ENCODE measurements at regions not wholly inside any gene's neighbourhood (a gene's known extent, or its start where the extent isn't known, plus 50 kb on each side); places are given as distances from the start of the nearest gene placed in this dataset.
"Not testable (repeated sequence)": the region's sequence is repeated elsewhere in the genome, so short reads cannot be mapped to it uniquely, and the experiment has no call there.

- H4K20me1 ChIP-seq (ENCODE audit: low read length), result no peaks in the 10 kb centered on the region
- intact Hi-C loops (cut with micrococcal nuclease), result no loop called here
Observed at GRCh38 chr13:73808318-73808717, 325.9 kb downstream of the KLF12 start.

DNA sequence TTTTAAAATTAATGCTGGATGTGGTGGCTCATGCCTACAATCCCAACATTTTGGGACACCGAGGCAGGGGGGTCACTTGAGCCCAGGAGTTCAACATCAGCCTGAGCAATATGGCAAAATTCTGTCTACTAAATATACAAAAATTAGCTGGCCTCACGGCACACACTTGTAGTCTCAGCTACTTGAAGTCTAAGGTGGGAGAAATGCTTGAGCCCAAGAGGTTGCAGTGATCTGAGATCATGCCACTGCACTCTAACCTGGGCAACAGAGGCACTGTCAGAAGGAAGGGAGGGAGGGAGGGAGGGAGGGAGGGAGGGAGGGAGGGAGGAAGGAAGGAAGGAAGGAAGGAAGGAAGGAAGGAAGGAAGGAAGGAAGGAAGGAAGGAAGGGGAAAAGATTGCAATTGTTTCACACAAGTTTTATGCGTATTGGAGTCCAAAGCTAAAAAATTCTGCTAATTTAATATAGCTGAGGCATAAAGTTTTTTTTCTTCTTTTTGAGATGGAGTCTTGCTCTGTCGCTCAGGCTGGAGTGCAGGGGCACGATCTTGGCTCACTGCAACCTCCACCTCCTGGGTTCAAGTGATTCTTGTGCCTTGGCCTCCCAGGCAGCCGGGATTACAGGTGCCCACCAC, 328.8 kb downstream of the KLF12 start:
- DNase-seq; CTCF ChIA-PET; H4K20me1 ChIP-seq (ENCODE audit: low read length); H3K4me3 ChIP-seq (ENCODE audit: low read length); H2AFZ ChIP-seq (ENCODE audit: low read length); H3K27me3 ChIP-seq (ENCODE audit: low read length); H3K79me2 ChIP-seq (ENCODE audit: low read length); H3K36me3 ChIP-seq (ENCODE audit: low read depth, low read length); BruUV-seq (replicated peaks); H3K9ac ChIP-seq (ENCODE audit: low read length); POLR2A ChIA-PET (ENCODE audit: unreplicated experiment); H3K4me2 ChIP-seq (ENCODE audit: low read length); H3K9me2 ChIP-seq (replicated peaks; ENCODE audit: low read length); H3F3A ChIP-seq (ENCODE audit: low read length, unreplicated experiment); H3K27ac ChIP-seq (ENCODE audit: low read length); H3K9me3 ChIP-seq (ENCODE audit: low read length); intact Hi-C loops (cut with micrococcal nuclease); ATAC-seq: not testable (repeated sequence)
- H3K4me1 ChIP-seq (ENCODE audit: insufficient read depth, low read length), result peaks cover 18% of the 10 kb centered on the region

More at GRCh38 chr13:73808318-73808717, 325.9 kb downstream of the KLF12 start:
- DNase-seq (no peak), ATAC-seq (no peak)
- Histone ChIP-seq H3K9ac (ENCODE audit: low read length) (no peak overlapping the region), H3K9me3 (ENCODE audit: low read length) (no peaks in the 10 kb centered on the region), H3K36me3 (ENCODE audit: low read depth, low read length) (no peaks in the 10 kb centered on the region), H3K4me2 (ENCODE audit: low read length) (no peak overlapping the region), H3K27ac (ENCODE audit: low read length) (no peak overlapping the region), H3F3A (ENCODE audit: low read length, unreplicated experiment) (no peaks in the 10 kb centered on the region), H3K27me3 (ENCODE audit: low read length) (no peaks in the 10 kb centered on the region), H3K9me2 (replicated peaks; ENCODE audit: low read length) (no peaks in the 10 kb centered on the region), H2AFZ (ENCODE audit: low read length) (no peak overlapping the region), H3K79me2 (ENCODE audit: low read length) (no peaks in the 10 kb centered on the region), H3K4me3 (ENCODE audit: low read length) (no peak overlapping the region), H3K4me1 (ENCODE audit: insufficient read depth, low read length) (peaks cover 17% of the 10 kb centered on the region)
- POLR2A ChIA-PET (ENCODE audit: unreplicated experiment), result no interaction called here
- BruUV-seq (replicated peaks), result no TSS peak
- CTCF ChIA-PET, result no interaction called here
- TF ChIP-seq EZH2phosphoT487 (IDR thresholded peaks at IDR 0.05; ENCODE audit: borderline replicate concordance, low read length) (no peak), EZH2 (IDR thresholded peaks at IDR 0.05; ENCODE audit: low read length, unreplicated experiment) (no peak)
- TF ChIP-seq, protein P1, sequence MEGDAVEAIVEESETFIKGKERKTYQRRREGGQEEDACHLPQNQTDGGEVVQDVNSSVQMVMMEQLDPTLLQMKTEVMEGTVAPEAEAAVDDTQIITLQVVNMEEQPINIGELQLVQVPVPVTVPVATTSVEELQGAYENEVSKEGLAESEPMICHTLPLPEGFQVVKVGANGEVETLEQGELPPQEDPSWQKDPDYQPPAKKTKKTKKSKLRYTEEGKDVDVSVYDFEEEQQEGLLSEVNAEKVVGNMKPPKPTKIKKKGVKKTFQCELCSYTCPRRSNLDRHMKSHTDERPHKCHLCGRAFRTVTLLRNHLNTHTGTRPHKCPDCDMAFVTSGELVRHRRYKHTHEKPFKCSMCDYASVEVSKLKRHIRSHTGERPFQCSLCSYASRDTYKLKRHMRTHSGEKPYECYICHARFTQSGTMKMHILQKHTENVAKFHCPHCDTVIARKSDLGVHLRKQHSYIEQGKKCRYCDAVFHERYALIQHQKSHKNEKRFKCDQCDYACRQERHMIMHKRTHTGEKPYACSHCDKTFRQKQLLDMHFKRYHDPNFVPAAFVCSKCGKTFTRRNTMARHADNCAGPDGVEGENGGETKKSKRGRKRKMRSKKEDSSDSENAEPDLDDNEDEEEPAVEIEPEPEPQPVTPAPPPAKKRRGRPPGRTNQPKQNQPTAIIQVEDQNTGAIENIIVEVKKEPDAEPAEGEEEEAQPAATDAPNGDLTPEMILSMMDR (conservative IDR thresholded peaks at IDR 0.05; ENCODE audit: low read depth, low read length), result no peak

- ATAC-seq (peak; percentile 64), DNase-seq (peak; percentile 62)
- Histone ChIP-seq H4K20me1 (ENCODE audit: low read length) (no peaks in the 10 kb centered on the region), H2AFZ (ENCODE audit: low read length) (no peak overlapping the region), H3K27me3 (ENCODE audit: low read length) (no peaks in the 10 kb centered on the region), H3K36me3 (ENCODE audit: low read depth, low read length) (no peaks in the 10 kb centered on the region), H3K9me2 (replicated peaks; ENCODE audit: low read length) (no peaks in the 10 kb centered on the region), H3K4me3 (ENCODE audit: low read length) (no peak overlapping the region), H3F3A (ENCODE audit: low read length, unreplicated experiment) (no peaks in the 10 kb centered on the region), H3K9me3 (ENCODE audit: low read length) (no peaks in the 10 kb centered on the region), H3K79me2 (ENCODE audit: low read length) (no peaks in the 10 kb centered on the region), H3K9ac (ENCODE audit: low read length) (no peak overlapping the region), H3K27ac (ENCODE audit: low read length) (no peak overlapping the region), H3K4me1 (ENCODE audit: insufficient read depth, low read length) (peaks cover 13% of the 10 kb centered on the region; the same call in 1 of the 2 replicates), H3K4me2 (ENCODE audit: low read length) (no peak overlapping the region)
- CTCF ChIA-PET, result no interaction called here
- intact Hi-C loops (cut with micrococcal nuclease), result no loop called here
- BruUV-seq (replicated peaks), result no TSS peak
- no peak for TF ChIP-seq EZH2 (IDR thresholded peaks at IDR 0.05; ENCODE audit: low read length, unreplicated experiment)
- no peak for TF ChIP-seq EZH2phosphoT487 (IDR thresholded peaks at IDR 0.05; ENCODE audit: borderline replicate concordance, low read length)
- POLR2A ChIA-PET (ENCODE audit: unreplicated experiment), result no interaction called here
Observed at GRCh38 chr13:73803997-73804396, 330.2 kb downstream of the KLF12 start.

- ATAC-seq (no peak), DNase-seq (no peak)
- no peaks in the 10 kb centered on the region for H3F3A ChIP-seq (ENCODE audit: low read length, unreplicated experiment)
- no peak overlapping the region for H3K4me2 ChIP-seq (ENCODE audit: low read length)
- H2AFZ ChIP-seq (ENCODE audit: low read length), result no peak overlapping the region
- intact Hi-C loops (cut with micrococcal nuclease), result no loop called here
- no peak overlapping the region for H3K27ac ChIP-seq (ENCODE audit: low read length)
- no peaks in the 10 kb centered on the region for H4K20me1 ChIP-seq (ENCODE audit: low read length)
- peaks cover 13% of the 10 kb centered on the region; the same call in 1 of the 2 replicates for H3K4me1 ChIP-seq (ENCODE audit: insufficient read depth, low read length)
- no peaks in the 10 kb centered on the region for H3K9me2 ChIP-seq (replicated peaks; ENCODE audit: low read length)
- no peaks in the 10 kb centered on the region for H3K36me3 ChIP-seq (ENCODE audit: low read depth, low read length)
- no TSS peak for BruUV-seq (replicated peaks)
- no peak overlapping the region for H3K4me3 ChIP-seq (ENCODE audit: low read length)
- TF ChIP-seq EZH2phosphoT487 (IDR thresholded peaks at IDR 0.05; ENCODE audit: borderline replicate concordance, low read length) (no peak), EZH2 (IDR thresholded peaks at IDR 0.05; ENCODE audit: low read length, unreplicated experiment) (no peak)
- TF ChIP-seq, protein P1 (conservative IDR thresholded peaks at IDR 0.05; ENCODE audit: low read depth, low read length), result no peak
- POLR2A ChIA-PET (ENCODE audit: unreplicated experiment), result no interaction called here
- H3K9me3 ChIP-seq (ENCODE audit: low read length), result no peaks in the 10 kb centered on the region
- no peaks in the 10 kb centered on the region for H3K27me3 ChIP-seq (ENCODE audit: low read length)
- H3K79me2 ChIP-seq (ENCODE audit: low read length), result no peaks in the 10 kb centered on the region
- CTCF ChIA-PET, result no interaction called here
- no peak overlapping the region for H3K9ac ChIP-seq (ENCODE audit: low read length)
Observed at GRCh38 chr13:73800011-73800410, 334.2 kb downstream of the KLF12 start.

All from PC-3 (cell line).